IMR-90 (cell line): ENCODE measurements at regions not wholly inside any gene's neighbourhood (a gene's known extent, or its start where the extent isn't known, plus 50 kb on each side); places are given as distances from the start of the nearest gene placed in this dataset.
"Not testable (repeated sequence)": the region's sequence is repeated elsewhere in the genome, so short reads cannot be mapped to it uniquely, and the experiment has no call there.

Experiments
- ATAC-seq: fragments of 200-7000 bp; cut with Tn5 transposase; 2 replicates; pipeline ENCODE4 v1.9.1; 2020; ENCODE audit warnings: low read depth, mild to moderate bottlenecking, moderate library complexity
- BruUV-seq: library from RNA; stranded (reverse); fragments of 400-500 nt; replicated peaks from 2 replicates; lab custom pipeline; 2021; lab: Mats Ljungman, UMichigan
- CTCF ChIA-PET: fragments of 300-600 bp; formaldehyde crosslinking; extraction: SDS; loops from one replicate; lab custom pipeline; 2021; ENCODE audit warnings: antibody characterized with exemption; lab: Yijun Ruan, JAX
- POLR2A ChIA-PET: fragments of 300-600 bp; sonication (Branson Sonifier 250); formaldehyde crosslinking; loops from one replicate; lab custom pipeline; 2022; ENCODE audit warnings: antibody characterized with exemption; ENCODE audit not compliant: unreplicated experiment; lab: Charles Lee
- DNase-seq: peaks from one replicate; pipeline ENCODE4 v3.0.0; 2013
- H2AFZ ChIP-seq: replicated peaks from 2 replicates; pipeline ENCODE3; 2013; ENCODE audit warnings: low read length, mild to moderate bottlenecking; ENCODE audit not compliant: poor library complexity
- H2AK5ac ChIP-seq: 2 replicates; pipeline ENCODE4 v1.6.1; 2013; ENCODE audit warnings: low read depth, low read length, inconsistent platforms
- H2AK9ac ChIP-seq: replicated peaks from 2 replicates; pipeline ENCODE3; 2013; ENCODE audit warnings: mild to moderate bottlenecking, low read depth, low read length, moderate library complexity; ENCODE audit not compliant: poor library complexity
- H2BK120ac ChIP-seq: 2 replicates; pipeline ENCODE4 v1.6.1; 2013; ENCODE audit warnings: low read depth, low read length, inconsistent platforms
- H2BK15ac ChIP-seq: 3 replicates; pipeline ENCODE4 v1.6.1; 2013; ENCODE audit warnings: low read depth, low read length, inconsistent platforms
- H2BK20ac ChIP-seq: 2 replicates; pipeline ENCODE4 v1.6.1; 2013; ENCODE audit warnings: low read depth, mild to moderate bottlenecking, inconsistent platforms, low read length, moderate library complexity
- H2BK5ac ChIP-seq: 2 replicates; pipeline ENCODE4 v1.6.1; 2013; ENCODE audit warnings: mild to moderate bottlenecking, low read depth, low read length, inconsistent platforms; ENCODE audit not compliant: poor library complexity, severe bottlenecking
- H3K14ac ChIP-seq: replicated peaks from 2 replicates; pipeline ENCODE4 v1.6.1; 2013; ENCODE audit warnings: low read depth, low read length, inconsistent platforms
- H3K18ac ChIP-seq: 2 replicates; pipeline ENCODE4 v1.6.1; 2013; ENCODE audit warnings: low read depth, low read length, control low read depth
- H3K23ac ChIP-seq: 2 replicates; pipeline ENCODE4 v1.6.1; 2013; ENCODE audit warnings: low read depth, low read length, inconsistent platforms
- H3K27ac ChIP-seq: 2 replicates; pipeline ENCODE4 v1.5.1; 2013; ENCODE audit warnings: mild to moderate bottlenecking, control low read depth, low read length; ENCODE audit not compliant: insufficient read depth
- H3K27me3 ChIP-seq: 2 replicates; pipeline ENCODE4 v1.6.1; 2013; ENCODE audit warnings: low read length; ENCODE audit not compliant: control insufficient read depth, insufficient read depth
- H3K36me3 ChIP-seq: 2 replicates; pipeline ENCODE4 v1.6.1; 2013; ENCODE audit warnings: low read length, mixed read lengths; ENCODE audit not compliant: control insufficient read depth, insufficient read depth
- H3K4ac ChIP-seq: 2 replicates; pipeline ENCODE4 v1.6.1; 2013; ENCODE audit warnings: low read depth, low read length, inconsistent platforms
- H3K4me1 ChIP-seq: 2 replicates; pipeline ENCODE4 v1.6.1; 2013; ENCODE audit warnings: low read length, mixed read lengths; ENCODE audit not compliant: control insufficient read depth, insufficient read depth
- H3K4me2 ChIP-seq: 2 replicates; pipeline ENCODE4 v1.6.1; 2013; ENCODE audit warnings: low read depth, mild to moderate bottlenecking, control low read depth, low read length, moderate library complexity
- H3K4me3 ChIP-seq: 2 replicates; pipeline ENCODE4 v1.5.1; 2013; ENCODE audit warnings: low read depth, mild to moderate bottlenecking, control low read depth, low read length, moderate library complexity; ENCODE audit not compliant: insufficient read depth
- H3K56ac ChIP-seq: 2 replicates; pipeline ENCODE4 v1.6.1; 2013; ENCODE audit warnings: low read length, inconsistent platforms; ENCODE audit not compliant: insufficient read depth; ENCODE audit errors: extremely low read depth
- H3K79me1 ChIP-seq, 2 experiments: 2 replicates each; pipeline ENCODE4 v1.6.1; 2013; ENCODE audit warnings: low read length in 2 of 2, inconsistent platforms in 1 of 2, low read depth in 1 of 2
- H3K9ac ChIP-seq: 2 replicates; pipeline ENCODE4 v1.6.1; 2013; ENCODE audit warnings: low read depth, low read length, control low read depth
- H3K9me1 ChIP-seq: 2 replicates; pipeline ENCODE4 v1.6.1; 2013; ENCODE audit warnings: low read length, inconsistent platforms; ENCODE audit not compliant: insufficient read depth
- H3K9me3 ChIP-seq: 2 replicates; pipeline ENCODE4 v1.6.1; 2013; ENCODE audit warnings: low read length; ENCODE audit not compliant: control insufficient read depth, insufficient read depth
- H4K20me1 ChIP-seq: 2 replicates; pipeline ENCODE4 v1.6.1; 2013; ENCODE audit warnings: low read length, inconsistent platforms; ENCODE audit not compliant: insufficient read depth
- H4K5ac ChIP-seq: 2 replicates; pipeline ENCODE4 v1.6.1; 2013; ENCODE audit warnings: mild to moderate bottlenecking, low read depth, low read length, control low read depth
- H4K8ac ChIP-seq, 2 experiments: 2 replicates each; pipeline ENCODE4 v1.6.1; 2013; ENCODE audit warnings: low read depth in 2 of 2, low read length in 2 of 2, control low read depth in 1 of 2, inconsistent platforms in 1 of 2
- H4K91ac ChIP-seq: 2 replicates; pipeline ENCODE4 v1.6.1; 2013; ENCODE audit warnings: low read depth, low read length, inconsistent platforms; ENCODE audit not compliant: insufficient read depth
- CHD1 ChIP-seq: IDR thresholded peaks from 2 replicates; pipeline ENCODE4 v1.6.1; 2012; ENCODE audit warnings: low read depth, low read length, improper control_type of control experiment
- ELK1 ChIP-seq: fragments of 150-350 bp; IDR thresholded peaks from 2 replicates; pipeline ENCODE4 v1.6.1; 2016; ENCODE audit warnings: low read depth, mild to moderate bottlenecking, low read length, moderate library complexity, borderline replicate concordance
- FOS ChIP-seq: fragments of 150-350 bp; IDR thresholded peaks from 2 replicates; pipeline ENCODE4 v1.6.1; 2016; ENCODE audit warnings: low read depth, low read length
- MXI1 ChIP-seq: IDR thresholded peaks from 2 replicates; pipeline ENCODE4 v1.6.1; 2012; ENCODE audit warnings: low read depth, mild to moderate bottlenecking, low read length, moderate library complexity, borderline replicate concordance
- NFE2L2 ChIP-seq: fragments of 150-350 bp; IDR thresholded peaks from 2 replicates; pipeline ENCODE4 v1.6.1; 2016; ENCODE audit warnings: low read depth, mild to moderate bottlenecking, low read length
- POLR2A ChIP-seq: IDR thresholded peaks from 2 replicates; pipeline ENCODE4 v1.6.1; 2012; ENCODE audit warnings: mild to moderate bottlenecking, low read depth, low read length
- RCOR1 ChIP-seq: IDR thresholded peaks from 2 replicates; pipeline ENCODE4 v1.6.1; 2012; ENCODE audit warnings: mild to moderate bottlenecking, low read length, improper control_type of control experiment; ENCODE audit not compliant: insufficient replicate concordance
- WGBS, 2 experiments: methylation state at CpG; one replicate each; pipeline versions ENCODE4 v1.1.5 to v1.1.7; 2013; ENCODE audit warnings: missing lambda C conversion rate in 2 of 2; ENCODE audit not compliant: insufficient read length in 1 of 2; ENCODE audit errors: extremely low coverage in 2 of 2; 5-methylcytosine and 5-hydroxymethylcytosine counted together
- dilution Hi-C: fragments of 300-500 bp; cut with HindIII; formaldehyde crosslinking; loops from one replicate; pipeline ENCODE4 v1.14.3; 2018; ENCODE audit warnings: low sequenced_read_pairs; ENCODE audit not compliant: unreplicated experiment
- in situ Hi-C: fragments of 300-500 bp; cut with MboI; formaldehyde crosslinking; loops from 3 replicates; pipeline ENCODE4 v1.14.3; 2019; ENCODE audit warnings: low sequenced_read_pairs, inconsistent platforms, mixed read lengths
- intact Hi-C: fragments of 100-400 bp; cut with micrococcal nuclease; formaldehyde crosslinking; loops from 2 replicates; pipeline ENCODE4 v1.10.0; 2022

GRCh38 chr5:135262364-135262763 is 136.7 kb downstream of the MACROH2A1 start:
- H2BK5ac ChIP-seq = no peak overlapping the region
- TF ChIP-seq MXI1 = no peak
- TF ChIP-seq ELK1 = no peak
- TF ChIP-seq FOS = no peak
- TF ChIP-seq RCOR1 = no peak
- no peak for TF ChIP-seq CHD1
- TF ChIP-seq NFE2L2 = no peak
- TF ChIP-seq POLR2A = no peak
- peaks cover 0 to 16% of the 10 kb centered on the region in 2 experiments; a peak in 2 of 4 replicates for H3K79me1 ChIP-seq
- H3K23ac ChIP-seq = no peak overlapping the region
- DNase-seq (no peak), ATAC-seq (no peak)
- no peak overlapping the region; the same call in 1 of the 2 replicates for H3K18ac ChIP-seq
- ChIA-PET CTCF (no interaction called here), POLR2A (no interaction called here)
- H4K91ac ChIP-seq = no peak overlapping the region
- H2AK9ac ChIP-seq = no peak overlapping the region
- H3K36me3 ChIP-seq = no peaks in the 10 kb centered on the region
- H4K5ac ChIP-seq = no peak overlapping the region
- peak overlapping the region; percentile 71; the same call in 1 of the 2 replicates for H2BK20ac ChIP-seq
- H3K9me3 ChIP-seq = 0 out of 2 replicates have a peak, but pooled peaks cover 2% of the 10 kb centered on the region
- intact Hi-C loops (loop anchor here (5.0 kb wide), 1 partner anchor 230 kb away; the partner anchor contains the start of gene PITX1), dilution Hi-C loops (no loop called here), in situ Hi-C loops (no loop called here)
- no TSS peak for BruUV-seq
- H3K9me1 ChIP-seq = peaks cover 7% of the 10 kb centered on the region
- no CpG with 5 or more reads among the region's 5 CpGs for WGBS, 2 experiments
- no peak overlapping the region for H4K8ac ChIP-seq
- no peaks in the 10 kb centered on the region for H4K20me1 ChIP-seq
- no peak overlapping the region for H2AK5ac ChIP-seq
- H3K4me2 ChIP-seq = no peak overlapping the region
- H3K4me1 ChIP-seq = peaks cover 26% of the 10 kb centered on the region
- no peaks in the 10 kb centered on the region for H3K27me3 ChIP-seq
- H2BK120ac ChIP-seq = no peak overlapping the region
- no peak overlapping the region for H3K4ac ChIP-seq
- H3K9ac ChIP-seq = no peak overlapping the region
- peak overlapping the region; percentile 16; the same call in 2 of the 3 replicates for H2BK15ac ChIP-seq
- H3K27ac ChIP-seq = no peak overlapping the region
- no peak overlapping the region for H2AFZ ChIP-seq
- no peak overlapping the region for H3K14ac ChIP-seq
- no peak overlapping the region for H3K56ac ChIP-seq
- no peak overlapping the region for H3K4me3 ChIP-seq

GRCh38 chr5:135260108-135260507 is 138.9 kb downstream of the MACROH2A1 start:
- H2AFZ ChIP-seq, H3K56ac ChIP-seq, H3K27me3 ChIP-seq, H3K4me3 ChIP-seq, H3K4me2 ChIP-seq, H2BK120ac ChIP-seq, H2BK5ac ChIP-seq, H4K20me1 ChIP-seq, H3K23ac ChIP-seq, H2AK9ac ChIP-seq, H3K4ac ChIP-seq, H3K27ac ChIP-seq, ATAC-seq, H3K79me1 ChIP-seq, DNase-seq, H2BK20ac ChIP-seq, H4K5ac ChIP-seq, H4K8ac ChIP-seq, CTCF ChIA-PET, H3K9ac ChIP-seq, BruUV-seq, H3K18ac ChIP-seq, in situ Hi-C loops, H2BK15ac ChIP-seq, H3K9me1 ChIP-seq, dilution Hi-C loops, H2AK5ac ChIP-seq, POLR2A ChIA-PET, H4K91ac ChIP-seq, H3K9me3 ChIP-seq, H3K14ac ChIP-seq, H3K36me3 ChIP-seq: not testable (repeated sequence)
- intact Hi-C loops = loop anchor here (5.0 kb wide), 1 partner anchor 228 kb away; the partner anchor contains the start of gene PITX1
- H3K4me1 ChIP-seq = peaks cover 11% of the 10 kb centered on the region
